NCI-H146 treated with DMSO at 0.1 percent for 48 hours (cell line): ENCODE measurements at regions not wholly inside any gene's neighbourhood (a gene's known extent, or its start where the extent isn't known, plus 50 kb on each side); places are given as distances from the start of the nearest gene placed in this dataset.

ENCODE experiments used
- DNase-seq: peaks from one replicate; lab custom pipeline; 2025; ENCODE audit not compliant: unreplicated experiment; lab: John Stamatoyannopoulos, UW

GRCh38 chr11:15650105-15650938, 535.6 kb downstream of the INSC start:
- DNase-seq: peak; percentile 65

GRCh38 chr11:15651033-15651432, 536.3 kb downstream of the INSC start:
- no peak for DNase-seq

- no peak for DNase-seq
Observed at GRCh38 chr11:15651816-15652215, 537.1 kb downstream of the INSC start.

- DNase-seq: no peak
Observed at GRCh38 chr11:15653191-15653710, 538.5 kb downstream of the INSC start.

- DNase-seq: no peak
Observed at GRCh38 chr11:15654451-15654850, 539.7 kb downstream of the INSC start.

GRCh38 chr11:15655552-15655951, 540.8 kb downstream of the INSC start:
- no peak for DNase-seq

- DNase-seq: no peak
Observed at GRCh38 chr11:15657264-15657663, 542.5 kb downstream of the INSC start.

- no peak for DNase-seq
Observed at GRCh38 chr11:15660496-15660895, 545.8 kb downstream of the INSC start.

- no peak for DNase-seq
Observed at GRCh38 chr11:15662285-15662684, 547.6 kb downstream of the INSC start.

- peak; percentile 5 for DNase-seq
Observed at GRCh38 chr11:15663777-15664218, 549.1 kb downstream of the INSC start.

GRCh38 chr11:15665368-15665871, 550.7 kb downstream of the INSC start:
- no peak for DNase-seq

- no peak for DNase-seq
Observed at GRCh38 chr11:15667127-15667725, 552.5 kb downstream of the INSC start.

GRCh38 chr11:15668718-15669117, 554.0 kb downstream of the INSC start:
- DNase-seq: no peak

- no peak for DNase-seq
Observed at GRCh38 chr11:15670520-15671070, 555.9 kb downstream of the INSC start.

- no peak for DNase-seq
Observed at GRCh38 chr11:15671216-15671615, 556.5 kb downstream of the INSC start.

GRCh38 chr11:15672825-15673224, 558.1 kb downstream of the INSC start:
- DNase-seq: no peak

GRCh38 chr11:15673408-15673831, 558.7 kb downstream of the INSC start:
- no peak for DNase-seq

GRCh38 chr11:15674756-15675155, 560.0 kb downstream of the INSC start:
- no peak for DNase-seq

- no peak for DNase-seq
Observed at GRCh38 chr11:15675683-15676082, 561.0 kb downstream of the INSC start.

- DNase-seq: no peak
Observed at GRCh38 chr11:15677181-15677580, 562.5 kb downstream of the INSC start.

- DNase-seq: no peak
Observed at GRCh38 chr11:15683528-15683927, 568.8 kb downstream of the INSC start.

- no peak for DNase-seq
Observed at GRCh38 chr11:15685306-15685705, 570.6 kb downstream of the INSC start.
